Lung (tissue), 11 donors: ENCODE measurements at regions not wholly inside any gene's neighbourhood (a gene's known extent, or its start where the extent isn't known, plus 50 kb on each side); places are given as distances from the start of the nearest gene placed in this dataset.

Experiments
- ATAC-seq: fragments of 200-7000 bp; cut with Tn5 transposase; one replicate; pipeline ENCODE4 v1.9.1; 2020; ENCODE audit warnings: moderate number of reproducible peaks; ENCODE audit not compliant: insufficient read depth, low FRiP score
- DNase-seq, 3 donors: peaks; one replicate each; pipeline ENCODE4 v3.0.0-alpha.2; 2013 to 2017
- H3K27ac ChIP-seq, 2 donors: one replicate each; pipeline ENCODE4 v1.5.1; 2013; ENCODE audit warnings: mild to moderate bottlenecking in 2 of 2, moderate library complexity in 2 of 2, control low read depth in 1 of 2, inconsistent platforms in 1 of 2, low read depth in 1 of 2, low read length in 1 of 2
- H3K27me3 ChIP-seq, 3 donors: one replicate each; pipeline ENCODE4 v1.5.1; 2013; ENCODE audit warnings: low read length in 2 of 3; ENCODE audit not compliant: control insufficient read depth in 3 of 3, insufficient read depth in 3 of 3
- H3K36me3 ChIP-seq, 4 donors: one replicate each; pipeline ENCODE4 v1.5.1; 2013; ENCODE audit warnings: low read length in 4 of 4, mild to moderate bottlenecking in 1 of 4, moderate library complexity in 1 of 4; ENCODE audit not compliant: control insufficient read depth in 4 of 4, insufficient read depth in 4 of 4
- H3K4me1 ChIP-seq, 5 donors: one replicate each; pipeline ENCODE4 v1.5.1; 2013; ENCODE audit warnings: low read length in 5 of 5, mild to moderate bottlenecking in 2 of 5, moderate library complexity in 1 of 5; ENCODE audit not compliant: control insufficient read depth in 5 of 5, insufficient read depth in 5 of 5
- H3K4me3 ChIP-seq: one replicate; pipeline ENCODE4 v1.5.1; 2013; ENCODE audit warnings: mild to moderate bottlenecking, control low read depth, moderate library complexity
- H3K9ac ChIP-seq, 2 donors: one replicate each; pipeline ENCODE4 v1.5.1; 2013; ENCODE audit warnings: low read length in 2 of 2, control low read depth in 1 of 2; ENCODE audit not compliant: insufficient read depth in 1 of 2
- H3K9me3 ChIP-seq, 4 donors: one replicate each; pipeline ENCODE4 v1.5.1; 2013; ENCODE audit warnings: low read length in 3 of 4, mild to moderate bottlenecking in 1 of 4, moderate library complexity in 1 of 4; ENCODE audit not compliant: control insufficient read depth in 4 of 4, insufficient read depth in 3 of 4
- WGBS, 2 donors: extraction: QIAGEN DNeasy Blood & Tissue Kit; methylation state at CpG; one replicate each; pipeline ENCODE4 v1.1.7; 2013; 5-methylcytosine and 5-hydroxymethylcytosine counted together
- TF ChIP-seq, protein P1 (sequence below): IDR thresholded peaks from 2 replicates; pipeline ENCODE4 v1.5.1; 2012; ENCODE audit warnings: mild to moderate bottlenecking; ENCODE audit errors: control extremely low read depth, extremely low read depth
- donor health status: control.
- donor health status: control.
- donor health status: Bipolar disorder and iron deficiency.
- donor health status: healthy.
- donor health status: DM: yes; HTN: yes; CAD: no.

DNA sequence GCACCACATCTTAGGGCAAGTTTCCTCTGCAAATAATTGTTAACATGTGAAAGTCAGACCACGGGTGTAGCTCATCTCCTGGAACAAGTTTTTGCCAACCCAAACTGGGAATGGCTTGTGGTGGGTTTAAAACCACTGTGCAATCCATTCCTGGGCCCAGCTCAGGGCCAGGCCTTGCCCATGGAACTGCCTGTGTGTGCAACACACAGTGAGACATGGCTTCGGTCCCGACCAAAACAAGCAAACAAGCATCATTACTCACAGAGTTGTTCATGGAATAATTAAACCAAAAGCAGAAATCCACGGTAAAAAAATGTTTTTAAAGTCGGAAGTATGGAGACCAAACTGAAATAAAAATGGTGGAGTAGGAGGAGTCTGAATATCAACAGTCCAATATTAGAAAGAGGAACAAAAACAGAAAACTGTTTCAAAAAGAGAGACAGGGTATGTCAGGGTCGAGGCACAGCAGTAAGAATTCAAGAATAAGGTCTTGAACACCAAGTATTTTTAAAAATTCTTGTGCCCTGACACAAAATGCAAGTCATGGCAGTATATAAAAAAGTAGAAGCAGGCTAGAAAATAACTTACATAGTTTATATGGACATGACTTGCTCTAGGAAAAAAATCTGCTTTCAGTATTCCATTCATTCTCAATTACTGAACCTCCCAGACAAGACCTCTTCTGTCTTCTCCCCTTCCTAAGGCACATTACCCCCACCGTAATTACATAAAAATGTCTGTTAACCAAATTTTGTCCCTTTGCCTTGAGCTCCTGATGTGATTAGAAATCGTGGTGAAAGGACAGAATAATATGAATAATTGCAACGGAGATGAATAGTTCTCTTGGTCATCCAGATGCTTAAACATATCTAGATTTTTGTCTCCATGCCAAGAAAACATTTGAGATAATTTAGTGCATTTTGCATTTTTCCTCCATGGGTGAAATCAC, 88.4 kb downstream of the FAS start:
- H3K9ac ChIP-seq, result no peak overlapping the region
- 83 to 89% methylated on average over 9 of the region's 9 CpGs for WGBS, 2 donors
- no peaks in the 10 kb centered on the region for H3K9me3 ChIP-seq
- H3K4me3 ChIP-seq, result no peak overlapping the region
- no peaks in the 10 kb centered on the region for H3K27me3 ChIP-seq
- no peaks in the 10 kb centered on the region for H3K36me3 ChIP-seq
- TF ChIP-seq, protein P1, sequence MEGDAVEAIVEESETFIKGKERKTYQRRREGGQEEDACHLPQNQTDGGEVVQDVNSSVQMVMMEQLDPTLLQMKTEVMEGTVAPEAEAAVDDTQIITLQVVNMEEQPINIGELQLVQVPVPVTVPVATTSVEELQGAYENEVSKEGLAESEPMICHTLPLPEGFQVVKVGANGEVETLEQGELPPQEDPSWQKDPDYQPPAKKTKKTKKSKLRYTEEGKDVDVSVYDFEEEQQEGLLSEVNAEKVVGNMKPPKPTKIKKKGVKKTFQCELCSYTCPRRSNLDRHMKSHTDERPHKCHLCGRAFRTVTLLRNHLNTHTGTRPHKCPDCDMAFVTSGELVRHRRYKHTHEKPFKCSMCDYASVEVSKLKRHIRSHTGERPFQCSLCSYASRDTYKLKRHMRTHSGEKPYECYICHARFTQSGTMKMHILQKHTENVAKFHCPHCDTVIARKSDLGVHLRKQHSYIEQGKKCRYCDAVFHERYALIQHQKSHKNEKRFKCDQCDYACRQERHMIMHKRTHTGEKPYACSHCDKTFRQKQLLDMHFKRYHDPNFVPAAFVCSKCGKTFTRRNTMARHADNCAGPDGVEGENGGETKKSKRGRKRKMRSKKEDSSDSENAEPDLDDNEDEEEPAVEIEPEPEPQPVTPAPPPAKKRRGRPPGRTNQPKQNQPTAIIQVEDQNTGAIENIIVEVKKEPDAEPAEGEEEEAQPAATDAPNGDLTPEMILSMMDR, result no peak
- H3K27ac ChIP-seq, result no peak overlapping the region
- no peak for ATAC-seq
- no peak for DNase-seq
- H3K4me1 ChIP-seq, result peaks cover 0 to 2% (median 0%) of the 10 kb centered on the region in 5 donors

DNA sequence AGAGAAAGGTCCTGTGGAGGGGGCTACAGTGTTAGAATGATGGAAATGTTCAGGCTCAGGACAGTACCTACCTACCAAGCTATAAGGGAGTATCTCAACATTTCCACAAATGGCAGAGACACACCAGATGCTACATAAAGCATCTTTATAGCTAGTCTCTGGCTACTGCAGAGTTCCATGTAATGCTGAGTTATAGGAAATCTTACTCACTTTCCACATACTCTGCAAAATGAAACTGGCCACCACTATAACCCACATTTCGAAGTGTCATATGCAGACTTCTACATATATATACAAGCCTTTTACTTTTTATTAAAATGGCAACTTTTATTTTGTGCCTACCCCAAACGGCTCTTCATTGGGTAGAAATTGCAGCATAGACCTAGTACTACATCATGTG, 85.5 kb downstream of the FAS start:
- WGBS, 2 donors, result 91 to 93% methylated on average over 2 of the region's 2 CpGs
- no peak for ATAC-seq
- Histone ChIP-seq H3K4me3 (no peak overlapping the region), H3K27ac (no peak overlapping the region), H3K36me3 (no peaks in the 10 kb centered on the region), H3K4me1 (peaks cover 0 to 4% (median 0%) of the 10 kb centered on the region in 5 donors), H3K9ac (no peak overlapping the region), H3K9me3 (no peaks in the 10 kb centered on the region), H3K27me3 (no peaks in the 10 kb centered on the region)
- TF ChIP-seq, protein P1, result no peak
- DNase-seq, result no peak

GRCh38 chr10:89075631-89076030, 85.0 kb downstream of the FAS start:
- DNase-seq (no peak), ATAC-seq (no peak)
- no peak overlapping the region for H3K4me3 ChIP-seq
- no peak overlapping the region for H3K9ac ChIP-seq
- no peaks in the 10 kb centered on the region for H3K27me3 ChIP-seq
- TF ChIP-seq, protein P1, result no peak
- peaks cover 0 to 4% (median 0%) of the 10 kb centered on the region in 5 donors for H3K4me1 ChIP-seq
- H3K9me3 ChIP-seq, result no peaks in the 10 kb centered on the region
- no peaks in the 10 kb centered on the region for H3K36me3 ChIP-seq
- no peak overlapping the region for H3K27ac ChIP-seq
- 93 to 97% methylated on average over 1 of the region's 1 CpG for WGBS, 2 donors
